ENCODE measurements at regions not wholly inside any gene's neighbourhood (a gene's known extent, or its start where the extent isn't known, plus 50 kb on each side); places are given as distances from the start of the nearest gene placed in this dataset.

DNA sequence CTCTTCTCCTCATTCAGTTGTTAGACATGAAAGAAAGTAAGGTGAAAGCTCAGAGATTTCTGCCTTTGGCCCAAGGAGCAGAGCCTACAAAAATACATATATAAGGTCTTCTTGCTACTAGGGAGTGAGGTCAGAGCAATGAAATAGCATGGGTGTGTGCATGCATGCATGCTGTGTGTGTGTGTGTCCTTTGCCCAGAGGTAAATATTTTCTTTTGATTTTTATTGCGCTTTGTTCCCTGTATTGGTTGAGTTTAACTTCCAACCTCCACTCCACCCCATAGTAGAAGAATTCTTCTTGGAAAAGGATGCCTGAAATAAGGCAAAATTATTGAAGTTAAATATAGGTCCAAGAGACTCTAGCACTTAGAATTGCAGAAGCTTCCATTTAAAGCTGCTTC, 248.0 kb upstream of the PTGER4 start:
- no peaks in the 10 kb centered on the region for H3K4me1 ChIP-seq (ENCODE audit: control insufficient read depth, extremely low read depth, insufficient read depth, low read length)
- H2AFZ ChIP-seq (ENCODE audit: low read length), result no peak overlapping the region
- no peaks in the 10 kb centered on the region for H4K20me1 ChIP-seq (ENCODE audit: control insufficient read depth, extremely low read depth, insufficient read depth, low read length)
- no peaks in the 10 kb centered on the region for H3K36me3 ChIP-seq (ENCODE audit: control insufficient read depth, insufficient read depth, low read length)
- H3K79me2 ChIP-seq (ENCODE audit: control insufficient read depth, insufficient read depth, low read length), result no peaks in the 10 kb centered on the region
- no peaks in the 10 kb centered on the region for H3K27me3 ChIP-seq (ENCODE audit: control insufficient read depth, insufficient read depth, low read length)
- H3K27ac ChIP-seq (ENCODE audit: insufficient read depth, low read length), result no peak overlapping the region
- H3K4me2 ChIP-seq (ENCODE audit: extremely low read depth, insufficient read depth, low read length), result no peak overlapping the region
- H3K9me3 ChIP-seq (ENCODE audit: control insufficient read depth, insufficient read depth, low read depth, low read length), result no peaks in the 10 kb centered on the region
- DNase-seq (ENCODE audit: low read depth in 2 of 2), result no peak
- no peak overlapping the region for H3K4me3 ChIP-seq (replicated peaks in 1 of 4; ENCODE audit: control extremely low read depth in 1 of 4, insufficient read depth in 1 of 4, low read depth in 3 of 4, low read length in 4 of 4)
- TF ChIP-seq EZH2 (IDR thresholded peaks at IDR 0.05; ENCODE audit: low read length, missing control alignments), result no peak
- no peak overlapping the region for H3K9ac ChIP-seq (ENCODE audit: insufficient read depth, low read length)

DNA sequence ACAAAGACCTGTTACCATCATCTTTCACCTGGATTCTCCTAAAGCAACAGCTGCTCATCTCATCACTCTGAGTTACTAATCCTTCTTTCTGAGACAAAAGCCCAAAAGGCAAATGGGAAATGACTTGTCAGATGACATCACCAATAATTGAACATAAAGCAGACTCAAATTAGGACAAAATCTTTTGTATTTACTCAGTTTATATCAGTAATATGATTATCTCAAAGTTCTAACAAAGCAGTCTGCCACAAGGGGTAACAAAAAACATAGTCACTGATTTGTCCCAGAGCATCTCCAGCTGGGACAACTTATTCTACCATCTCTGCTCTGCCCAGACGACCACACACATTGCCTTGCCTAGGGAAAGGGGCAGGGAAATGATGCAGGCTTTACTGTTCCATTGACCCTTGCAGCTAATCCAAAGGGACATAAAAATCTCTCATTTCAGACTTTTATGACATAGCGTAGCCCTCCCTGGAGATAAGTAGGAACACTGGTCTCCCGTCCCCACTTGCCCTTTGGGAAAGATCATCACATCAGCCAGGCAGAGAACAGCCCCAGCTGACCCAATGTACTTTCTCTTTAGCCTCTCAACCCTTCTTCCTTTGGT, 249.5 kb upstream of the PTGER4 start:
- Histone ChIP-seq H3K4me3 (replicated peaks in 1 of 4; ENCODE audit: control extremely low read depth in 1 of 4, insufficient read depth in 1 of 4, low read depth in 3 of 4, low read length in 4 of 4) (no peak overlapping the region), H3K4me1 (ENCODE audit: control insufficient read depth, extremely low read depth, insufficient read depth, low read length) (no peaks in the 10 kb centered on the region), H3K9ac (ENCODE audit: insufficient read depth, low read length) (no peak overlapping the region), H3K9me3 (ENCODE audit: control insufficient read depth, insufficient read depth, low read depth, low read length) (no peaks in the 10 kb centered on the region), H3K27ac (ENCODE audit: insufficient read depth, low read length) (no peak overlapping the region), H2AFZ (ENCODE audit: low read length) (no peak overlapping the region), H3K27me3 (ENCODE audit: control insufficient read depth, insufficient read depth, low read length) (no peaks in the 10 kb centered on the region), H3K79me2 (ENCODE audit: control insufficient read depth, insufficient read depth, low read length) (no peaks in the 10 kb centered on the region), H3K4me2 (ENCODE audit: extremely low read depth, insufficient read depth, low read length) (no peak overlapping the region), H3K36me3 (ENCODE audit: control insufficient read depth, insufficient read depth, low read length) (no peaks in the 10 kb centered on the region), H4K20me1 (ENCODE audit: control insufficient read depth, extremely low read depth, insufficient read depth, low read length) (no peaks in the 10 kb centered on the region)
- no peak for DNase-seq (ENCODE audit: low read depth in 2 of 2)
- TF ChIP-seq EZH2 (IDR thresholded peaks at IDR 0.05; ENCODE audit: low read length, missing control alignments), result no peak
- TF ChIP-seq, protein P1, sequence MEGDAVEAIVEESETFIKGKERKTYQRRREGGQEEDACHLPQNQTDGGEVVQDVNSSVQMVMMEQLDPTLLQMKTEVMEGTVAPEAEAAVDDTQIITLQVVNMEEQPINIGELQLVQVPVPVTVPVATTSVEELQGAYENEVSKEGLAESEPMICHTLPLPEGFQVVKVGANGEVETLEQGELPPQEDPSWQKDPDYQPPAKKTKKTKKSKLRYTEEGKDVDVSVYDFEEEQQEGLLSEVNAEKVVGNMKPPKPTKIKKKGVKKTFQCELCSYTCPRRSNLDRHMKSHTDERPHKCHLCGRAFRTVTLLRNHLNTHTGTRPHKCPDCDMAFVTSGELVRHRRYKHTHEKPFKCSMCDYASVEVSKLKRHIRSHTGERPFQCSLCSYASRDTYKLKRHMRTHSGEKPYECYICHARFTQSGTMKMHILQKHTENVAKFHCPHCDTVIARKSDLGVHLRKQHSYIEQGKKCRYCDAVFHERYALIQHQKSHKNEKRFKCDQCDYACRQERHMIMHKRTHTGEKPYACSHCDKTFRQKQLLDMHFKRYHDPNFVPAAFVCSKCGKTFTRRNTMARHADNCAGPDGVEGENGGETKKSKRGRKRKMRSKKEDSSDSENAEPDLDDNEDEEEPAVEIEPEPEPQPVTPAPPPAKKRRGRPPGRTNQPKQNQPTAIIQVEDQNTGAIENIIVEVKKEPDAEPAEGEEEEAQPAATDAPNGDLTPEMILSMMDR (conservative IDR thresholded peaks at IDR 0.05 in 1 of 2, IDR thresholded peaks at IDR 0.05 in 1 of 2; ENCODE audit: low read depth in 1 of 2, low read length in 2 of 2), result no peak

DNA sequence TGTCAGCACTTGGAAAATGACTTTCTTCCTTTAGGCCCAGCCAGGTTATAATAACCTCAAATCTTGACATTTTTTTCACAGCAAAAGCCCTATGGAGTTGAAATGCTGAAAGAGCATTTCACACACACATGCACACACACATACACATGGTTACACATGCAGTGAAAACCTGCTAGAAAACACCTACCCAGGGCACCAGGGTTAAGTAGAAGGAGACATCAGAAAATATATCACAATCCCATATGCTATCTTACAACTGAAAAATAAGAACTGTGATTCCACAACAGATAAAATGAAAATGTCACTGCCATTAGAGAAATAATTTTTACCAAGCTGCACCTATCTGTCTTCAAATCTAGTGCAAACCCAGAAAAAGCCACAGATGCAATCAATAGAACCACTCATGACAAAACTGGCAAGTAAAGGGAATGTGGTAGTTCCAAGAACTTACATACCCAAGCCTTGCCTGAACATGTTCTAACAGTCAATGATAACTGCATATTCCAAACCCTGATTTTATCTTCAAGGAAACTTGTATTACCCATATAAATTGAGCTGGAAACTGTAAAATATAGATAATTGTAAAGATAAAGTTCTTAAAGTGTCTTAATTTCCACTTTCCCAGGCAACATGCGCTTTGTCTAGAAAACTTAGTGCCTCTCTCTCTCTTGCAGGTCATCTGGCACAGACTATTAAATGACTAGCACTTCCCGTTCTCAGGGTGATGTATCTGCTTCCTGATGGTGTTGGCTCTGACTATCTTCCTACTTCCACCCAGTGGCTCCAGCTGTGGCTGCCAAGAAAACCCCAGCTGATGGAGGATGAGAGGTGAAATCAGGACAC, 250.2 kb upstream of the PTGER4 start:
- no peak overlapping the region for H2AFZ ChIP-seq (ENCODE audit: low read length)
- no peaks in the 10 kb centered on the region for H3K79me2 ChIP-seq (ENCODE audit: control insufficient read depth, insufficient read depth, low read length)
- H3K4me1 ChIP-seq (ENCODE audit: control insufficient read depth, extremely low read depth, insufficient read depth, low read length), result no peaks in the 10 kb centered on the region
- no peaks in the 10 kb centered on the region for H3K27me3 ChIP-seq (ENCODE audit: control insufficient read depth, insufficient read depth, low read length)
- TF ChIP-seq EZH2 (IDR thresholded peaks at IDR 0.05; ENCODE audit: low read length, missing control alignments), result no peak
- TF ChIP-seq, protein P1 (conservative IDR thresholded peaks at IDR 0.05 in 1 of 2, IDR thresholded peaks at IDR 0.05 in 1 of 2; ENCODE audit: low read depth in 1 of 2, low read length in 2 of 2), result no peak
- H3K4me3 ChIP-seq (replicated peaks in 1 of 4; ENCODE audit: control extremely low read depth in 1 of 4, insufficient read depth in 1 of 4, low read depth in 3 of 4, low read length in 4 of 4), result no peak overlapping the region
- no peak overlapping the region for H3K4me2 ChIP-seq (ENCODE audit: extremely low read depth, insufficient read depth, low read length)
- no peaks in the 10 kb centered on the region for H4K20me1 ChIP-seq (ENCODE audit: control insufficient read depth, extremely low read depth, insufficient read depth, low read length)
- H3K9me3 ChIP-seq (ENCODE audit: control insufficient read depth, insufficient read depth, low read depth, low read length), result no peaks in the 10 kb centered on the region
- no peaks in the 10 kb centered on the region for H3K36me3 ChIP-seq (ENCODE audit: control insufficient read depth, insufficient read depth, low read length)
- peak in 1 of 2 donors; percentile 28 for DNase-seq (ENCODE audit: low read depth in 2 of 2)
- H3K9ac ChIP-seq (ENCODE audit: insufficient read depth, low read length), result no peak overlapping the region
- no peak overlapping the region for H3K27ac ChIP-seq (ENCODE audit: insufficient read depth, low read length)

Measured in fibroblast of lung (primary cell).